ENCODE measurements at regions not wholly inside any gene's neighbourhood (a gene's known extent, or its start where the extent isn't known, plus 50 kb on each side); places are given as distances from the start of the nearest gene placed in this dataset.
A peak's percentile ranks its signal among the peaks of the same experiment; 100 is the strongest.

- no peaks in the 10 kb centered on the region for H3K79me2 ChIP-seq (ENCODE audit: insufficient read depth, low read length)
- H3K27ac ChIP-seq (ENCODE audit: extremely low read length, insufficient read depth, low read length), result no peak overlapping the region
- no peaks in the 10 kb centered on the region for H3K27me3 ChIP-seq (ENCODE audit: control insufficient read depth in 1 of 2, insufficient read depth in 2 of 2, low read length in 2 of 2)
- in situ Hi-C loops (cut with HindIII; ENCODE audit: extremely low pct_ligation_motif_present, low pct_unique_long_range_greater_than_20kb) (no loop called here), intact Hi-C loops (cut with micrococcal nuclease; ENCODE audit: unreplicated experiment) (no loop called here)
- peaks cover 7% of the 10 kb centered on the region; the same call in 1 of the 2 replicates for H4K20me1 ChIP-seq (ENCODE audit: insufficient read depth, low read length)
- H2AFZ ChIP-seq (ENCODE audit: low read length), result no peak overlapping the region
- H3K9ac ChIP-seq (ENCODE audit: insufficient read depth, low read depth, low read length), result no peak overlapping the region
- no TSS peak for BruUV-seq (replicated peaks)
- no peaks in the 10 kb centered on the region for H3K4me1 ChIP-seq (ENCODE audit: insufficient read depth, low read length)
- WGBS (ENCODE audit: low lambda C conversion rate), result 85% methylated on average over 5 of the region's 7 CpGs
- no peak for TF ChIP-seq HOXA7 (CRISPR knock-in tag; IDR thresholded peaks at IDR 0.05)
- TF ChIP-seq ZNF850 (CRISPR knock-in tag; conservative IDR thresholded peaks at IDR 0.05), result no peak
- no peak for TF ChIP-seq KMT2B (CRISPR knock-in tag; IDR thresholded peaks at IDR 0.05)
- no peak for TF ChIP-seq SMC3 (IDR thresholded peaks at IDR 0.05; ENCODE audit: low read length)
- no peak for TF ChIP-seq AHR (CRISPR knock-in tag; IDR thresholded peaks at IDR 0.05)
- TF ChIP-seq HNRNPK (IDR thresholded peaks at IDR 0.05; ENCODE audit: low read depth, low read length, poor library complexity, severe bottlenecking), result no peak
- no peak for TF ChIP-seq ELF1 (CRISPR knock-in tag; IDR thresholded peaks at IDR 0.05)
- ChIA-PET CTCF (ENCODE audit: low intra/inter-chr PET ratio, low total read pairs) (no interaction called here), POLR2A (no interaction called here)
- no peak overlapping the region for H3K4me3 ChIP-seq (replicated peaks in 1 of 3; ENCODE audit: insufficient read depth in 1 of 3, low read depth in 2 of 3, low read length in 3 of 3)
- H3K9me3 ChIP-seq (ENCODE audit: low read length), result no peaks in the 10 kb centered on the region
- H3K4me2 ChIP-seq (ENCODE audit: low read depth, low read length), result no peak overlapping the region
- FAIRE-seq (no peak), ATAC-seq (no peak), DNase-seq (ENCODE audit: low spot score) (no peak)
- H3K36me3 ChIP-seq (replicated peaks in 1 of 2; ENCODE audit: control insufficient read depth in 1 of 2, insufficient read depth in 2 of 2, low read length in 2 of 2), result no peaks in the 10 kb centered on the region; a peak in 1 of 5 replicates
Observed at GRCh38 chr11:70543611-70544010, 145.3 kb downstream of the CTTN start.

GRCh38 chr11:70544067-70544773 lies 145.9 kb downstream of the CTTN start:
- ATAC-seq (no peak), DNase-seq (ENCODE audit: low spot score) (no peak), FAIRE-seq (no peak)
- Histone ChIP-seq H3K4me1 (ENCODE audit: insufficient read depth, low read length) (no peaks in the 10 kb centered on the region), H4K20me1 (ENCODE audit: insufficient read depth, low read length) (peaks cover 7% of the 10 kb centered on the region; the same call in 1 of the 2 replicates), H3K4me3 (replicated peaks in 1 of 3; ENCODE audit: insufficient read depth in 1 of 3, low read depth in 2 of 3, low read length in 3 of 3) (no peak overlapping the region), H2AFZ (ENCODE audit: low read length) (no peak overlapping the region), H3K79me2 (ENCODE audit: insufficient read depth, low read length) (no peaks in the 10 kb centered on the region), H3K27ac (ENCODE audit: extremely low read length, insufficient read depth, low read length) (no peak overlapping the region), H3K27me3 (ENCODE audit: control insufficient read depth in 1 of 2, insufficient read depth in 2 of 2, low read length in 2 of 2) (no peaks in the 10 kb centered on the region), H3K9me3 (ENCODE audit: low read length) (no peaks in the 10 kb centered on the region), H3K4me2 (ENCODE audit: low read depth, low read length) (no peak overlapping the region), H3K9ac (ENCODE audit: insufficient read depth, low read depth, low read length) (no peak overlapping the region), H3K36me3 (replicated peaks in 1 of 2; ENCODE audit: control insufficient read depth in 1 of 2, insufficient read depth in 2 of 2, low read length in 2 of 2) (no peaks in the 10 kb centered on the region; a peak in 1 of 5 replicates)
- 100% methylated on average over 6 of the region's 17 CpGs for WGBS (ENCODE audit: low lambda C conversion rate)
- TF ChIP-seq ZNF629 (CRISPR knock-in tag; conservative IDR thresholded peaks at IDR 0.05) (peak; percentile 81), E2F1 (CRISPR knock-in tag; IDR thresholded peaks at IDR 0.05) (no peak)
- POLR2A ChIA-PET, result no interaction called here
- in situ Hi-C loops (cut with HindIII; ENCODE audit: extremely low pct_ligation_motif_present, low pct_unique_long_range_greater_than_20kb) (no loop called here), intact Hi-C loops (cut with micrococcal nuclease; ENCODE audit: unreplicated experiment) (no loop called here)
- CTCF ChIA-PET (ENCODE audit: low intra/inter-chr PET ratio, low total read pairs), result no interaction called here
- no TSS peak for BruUV-seq (replicated peaks)
